Erythroblast (primary cell): ENCODE measurements at regions not wholly inside any gene's neighbourhood (a gene's known extent, or its start where the extent isn't known, plus 50 kb on each side); places are given as distances from the start of the nearest gene placed in this dataset.

Experiments used
- GATA1 ChIP-seq: IDR thresholded peaks from 2 replicates; pipeline ENCODE4 v1.6.1; 2011; ENCODE audit warnings: low read depth, mild to moderate bottlenecking, control low read depth, low read length, moderate library complexity
- POLR2A ChIP-seq: IDR thresholded peaks from 2 replicates; pipeline ENCODE4 v1.6.1; 2011; ENCODE audit warnings: mild to moderate bottlenecking, low read length

DNA sequence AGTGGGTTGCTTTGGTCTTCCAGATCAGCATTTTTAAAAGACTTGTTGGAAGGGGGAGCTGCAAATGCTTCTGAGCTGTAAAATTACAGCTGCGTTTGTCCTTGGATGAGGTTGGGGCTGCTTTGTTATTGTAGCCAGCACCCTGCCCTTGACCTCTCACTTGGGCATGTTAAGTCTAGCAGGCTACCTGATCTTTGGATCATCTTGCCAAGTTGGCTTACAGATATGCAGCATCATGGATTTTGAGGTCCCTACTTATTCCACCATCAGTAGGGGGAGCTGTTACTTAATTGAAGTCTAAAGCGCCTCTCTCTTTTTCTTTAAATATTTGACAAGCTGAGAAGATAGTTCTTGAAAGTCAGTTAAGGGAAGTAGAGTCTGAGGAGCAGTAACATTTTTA, 793.0 kb downstream of the MCTP2 start:
- TF ChIP-seq POLR2A (no peak), GATA1 (no peak)
